NCI-H187 treated with DMSO at 0.1 percent for 48 hours (cell line): ENCODE measurements at regions not wholly inside any gene's neighbourhood (a gene's known extent, or its start where the extent isn't known, plus 50 kb on each side); places are given as distances from the start of the nearest gene placed in this dataset.
"Not testable (repeated sequence)": the region's sequence is repeated elsewhere in the genome, so short reads cannot be mapped to it uniquely, and the experiment has no call there.

Experiments used
- DNase-seq: peaks from one replicate; lab custom pipeline; 2025; lab: John Stamatoyannopoulos, UW

DNA sequence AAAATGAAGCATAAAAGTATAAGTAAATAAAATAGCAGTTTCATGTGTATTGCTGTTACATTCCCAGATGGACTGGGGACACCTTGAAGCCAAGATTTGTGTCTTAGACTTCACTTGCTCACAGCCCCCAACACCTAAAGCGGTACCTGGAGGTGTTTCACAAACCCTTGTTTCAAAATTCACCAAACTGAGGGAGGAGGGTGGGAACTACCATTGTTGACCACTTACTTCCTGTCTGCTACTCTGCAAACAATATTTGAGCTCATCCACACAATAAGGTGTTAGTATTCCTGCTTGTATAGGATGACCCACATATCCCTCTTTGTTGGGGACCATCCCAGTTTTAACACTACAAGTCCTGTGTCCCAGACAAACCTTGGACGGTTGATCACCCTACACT is 115.9 kb upstream of the SYT6 start:
- no peak for DNase-seq

DNA sequence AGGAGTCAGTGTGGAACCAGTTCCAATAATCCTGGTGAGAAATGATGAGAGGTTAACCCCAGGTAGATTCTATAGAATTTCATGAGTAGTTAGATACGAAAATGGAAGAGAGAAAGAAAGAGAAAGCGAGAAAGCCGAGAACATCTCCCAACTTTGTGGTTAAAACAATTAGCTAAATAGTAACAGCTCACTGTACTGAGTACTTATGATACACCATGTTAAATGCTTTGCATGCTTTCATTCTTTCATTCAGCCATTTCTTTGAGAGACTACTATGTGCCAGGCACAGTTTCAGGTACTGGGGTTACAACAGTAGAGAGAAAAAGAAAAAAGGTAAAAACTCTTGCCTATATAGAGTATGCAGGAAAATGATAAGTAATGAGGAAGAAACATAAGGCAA is 109.7 kb upstream of the SYT6 start:
- no peak for DNase-seq

DNA sequence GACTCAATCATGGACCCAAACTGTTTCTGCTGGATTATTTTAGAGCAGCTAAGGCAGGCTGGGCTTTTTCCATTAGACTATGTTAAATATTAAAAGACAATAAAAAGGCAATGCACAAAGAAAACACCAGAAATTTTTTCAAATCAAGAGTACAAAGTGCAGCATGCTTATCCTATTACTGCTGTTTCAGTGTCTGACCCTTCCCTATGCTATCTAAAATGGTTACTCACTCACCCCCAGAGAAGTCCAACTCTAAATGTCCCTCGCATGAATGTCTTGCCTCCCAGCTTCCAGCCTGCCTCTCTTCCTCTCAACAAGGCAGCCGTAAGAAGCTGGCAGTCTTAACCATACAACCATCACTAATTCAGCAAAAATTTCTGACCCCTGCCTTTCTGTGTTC is 108.7 kb upstream of the SYT6 start:
- DNase-seq, result no peak

DNA sequence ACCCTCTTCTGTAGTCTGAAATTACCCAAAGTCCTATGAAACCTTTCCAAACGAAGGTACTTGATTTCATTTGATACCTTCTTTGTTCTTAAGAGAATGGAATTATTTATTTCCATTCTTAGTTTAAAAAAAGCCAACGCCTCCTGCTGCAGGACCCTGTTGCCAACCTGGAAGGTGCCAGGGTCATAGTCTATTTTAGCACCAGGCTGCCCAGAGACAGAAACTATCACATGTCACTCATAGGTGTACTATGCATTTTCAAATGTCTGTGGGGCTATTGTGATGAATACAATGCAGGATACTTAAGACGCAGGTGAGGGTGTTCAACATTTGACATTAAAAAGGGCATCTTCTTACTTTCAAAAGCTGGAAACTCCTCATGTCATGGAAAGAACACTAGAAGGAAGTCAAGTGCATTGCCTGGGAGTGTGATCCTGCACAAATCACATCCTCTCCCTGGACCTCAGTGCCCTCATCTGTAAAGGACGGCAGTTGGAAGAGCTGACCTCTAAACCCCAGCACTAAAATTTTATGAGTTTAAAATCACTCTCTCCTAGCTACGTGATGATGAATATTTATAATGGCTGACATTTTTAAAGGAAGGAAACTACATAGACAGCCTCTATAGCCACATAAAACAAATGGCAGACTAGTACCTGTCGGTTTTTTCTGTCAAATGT is 107.3 kb upstream of the SYT6 start:
- DNase-seq, result no peak

DNA sequence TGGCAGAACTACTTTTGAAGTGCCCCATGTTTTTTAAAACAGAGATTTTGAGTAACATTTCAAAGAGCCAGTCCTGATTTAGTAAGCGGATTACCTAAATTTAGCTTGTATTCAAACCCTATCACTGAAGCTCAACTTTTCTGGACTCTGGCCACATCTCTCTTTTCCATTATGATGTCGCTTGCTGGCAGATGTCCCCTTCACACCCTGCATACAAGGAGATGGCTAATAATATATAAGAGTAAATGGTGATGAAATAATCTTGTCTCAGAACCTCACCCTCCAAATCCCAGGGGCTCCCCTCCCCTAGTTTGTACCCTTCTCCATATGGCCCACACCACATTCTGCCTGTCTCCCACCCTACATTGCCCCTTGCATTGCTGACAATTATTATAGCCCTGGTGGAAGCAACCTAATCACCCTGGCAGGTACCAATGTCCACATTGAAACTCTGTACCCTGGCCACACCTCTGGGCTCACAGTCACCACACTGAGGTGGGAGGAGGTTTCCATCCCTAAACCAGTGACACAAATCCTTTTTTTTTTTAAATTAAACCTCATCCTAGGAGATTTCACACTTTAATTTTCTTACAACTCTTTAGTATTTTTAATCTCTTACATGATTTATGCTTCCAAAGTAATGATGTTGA is 106.0 kb upstream of the SYT6 start:
- DNase-seq, result no peak

DNA sequence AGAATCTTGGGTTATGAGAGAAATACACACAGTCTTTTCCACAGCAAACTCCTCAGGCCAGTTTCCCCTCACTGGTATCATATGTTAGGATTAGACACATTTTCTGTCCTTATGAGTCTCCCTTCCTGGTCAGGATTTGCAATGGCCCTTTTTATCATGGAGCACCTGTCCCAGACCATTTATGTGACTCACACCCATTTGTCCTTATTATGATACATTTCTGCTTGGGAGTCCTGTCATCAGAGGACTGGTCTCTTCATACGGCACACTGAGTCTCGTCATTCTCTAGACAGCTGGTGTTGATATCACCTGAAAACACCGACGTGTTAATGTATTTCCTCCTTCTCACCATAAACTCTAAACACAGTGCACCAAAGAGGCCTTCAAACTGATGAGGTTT is 105.0 kb upstream of the SYT6 start:
- DNase-seq, result no peak

DNA sequence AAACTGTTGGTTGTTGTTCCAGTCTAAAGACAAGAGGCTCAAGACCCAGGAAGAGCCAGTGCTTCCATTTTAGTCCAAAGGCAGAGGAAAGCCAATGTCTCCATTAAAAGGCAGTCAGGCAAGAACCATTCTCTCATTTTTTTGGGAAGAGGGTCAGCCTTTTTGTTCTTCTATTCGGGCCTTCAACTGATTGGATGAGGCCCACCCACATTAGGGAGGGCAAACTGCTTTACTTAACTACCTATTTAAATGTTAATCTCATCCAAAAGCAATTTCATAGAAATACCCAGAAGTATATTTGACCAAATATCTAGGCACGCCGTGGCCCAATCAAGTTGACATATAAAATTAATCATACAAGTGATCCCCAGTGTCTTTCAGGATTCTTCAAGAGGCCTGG is 104.4 kb upstream of the SYT6 start:
- DNase-seq, result no peak

DNA sequence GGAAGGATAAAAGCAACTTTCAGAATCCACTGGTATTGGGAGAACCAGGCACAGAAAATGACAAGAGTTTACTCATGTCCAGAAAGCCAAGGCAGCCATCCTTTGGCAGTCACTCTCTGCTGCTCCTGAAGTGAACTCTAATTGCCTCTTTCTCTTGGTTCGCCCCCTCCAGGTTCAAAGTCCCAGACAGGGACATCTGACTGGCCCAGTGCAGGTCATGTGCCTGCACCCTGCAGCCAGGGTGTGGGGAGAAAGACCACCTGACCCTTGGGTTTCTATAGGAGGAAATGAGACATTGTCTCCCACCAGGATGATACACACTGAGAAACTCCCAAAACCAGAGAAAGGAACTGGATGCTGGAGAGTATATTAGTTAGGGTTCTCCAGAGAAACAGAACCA is 103.9 kb upstream of the SYT6 start:
- no peak for DNase-seq

DNA sequence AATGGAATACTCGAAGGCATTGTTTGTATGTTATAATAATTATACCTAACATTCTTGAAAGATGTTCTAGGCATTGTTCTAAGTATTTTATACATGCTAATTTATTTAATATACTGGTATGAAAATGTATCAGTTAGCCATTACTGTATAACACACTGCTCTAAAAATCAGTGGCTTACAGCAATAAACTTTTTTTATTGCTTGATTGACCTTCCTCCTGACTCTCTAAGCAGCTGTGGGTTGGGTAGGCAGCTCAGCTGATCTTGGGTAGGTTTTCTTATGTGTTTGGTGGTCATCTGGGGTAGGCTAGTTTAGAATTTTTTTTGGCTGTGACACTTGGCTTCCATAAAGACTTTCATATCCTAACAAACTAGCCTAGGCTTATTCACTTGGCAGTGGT is 100.2 kb upstream of the SYT6 start:
- no peak for DNase-seq

DNA sequence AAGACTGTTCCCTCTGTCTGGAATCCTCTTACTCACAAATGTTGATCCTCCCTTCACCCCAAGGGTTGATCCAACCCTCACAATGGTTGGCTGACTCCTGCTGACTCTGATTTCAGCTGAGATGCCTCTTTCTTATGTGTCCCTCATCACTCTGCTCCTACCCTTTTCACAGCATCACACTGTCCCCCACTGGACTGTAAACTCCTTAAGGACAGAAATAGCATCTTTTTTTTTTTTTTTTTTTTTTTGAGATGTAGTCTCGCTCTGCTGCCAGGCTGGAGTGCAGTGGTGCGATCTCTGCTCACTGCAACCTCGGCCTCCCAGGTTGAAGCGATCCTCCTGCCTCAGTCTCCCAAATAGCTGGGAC is 97.9 kb upstream of the SYT6 start:
- no peak for DNase-seq

DNA sequence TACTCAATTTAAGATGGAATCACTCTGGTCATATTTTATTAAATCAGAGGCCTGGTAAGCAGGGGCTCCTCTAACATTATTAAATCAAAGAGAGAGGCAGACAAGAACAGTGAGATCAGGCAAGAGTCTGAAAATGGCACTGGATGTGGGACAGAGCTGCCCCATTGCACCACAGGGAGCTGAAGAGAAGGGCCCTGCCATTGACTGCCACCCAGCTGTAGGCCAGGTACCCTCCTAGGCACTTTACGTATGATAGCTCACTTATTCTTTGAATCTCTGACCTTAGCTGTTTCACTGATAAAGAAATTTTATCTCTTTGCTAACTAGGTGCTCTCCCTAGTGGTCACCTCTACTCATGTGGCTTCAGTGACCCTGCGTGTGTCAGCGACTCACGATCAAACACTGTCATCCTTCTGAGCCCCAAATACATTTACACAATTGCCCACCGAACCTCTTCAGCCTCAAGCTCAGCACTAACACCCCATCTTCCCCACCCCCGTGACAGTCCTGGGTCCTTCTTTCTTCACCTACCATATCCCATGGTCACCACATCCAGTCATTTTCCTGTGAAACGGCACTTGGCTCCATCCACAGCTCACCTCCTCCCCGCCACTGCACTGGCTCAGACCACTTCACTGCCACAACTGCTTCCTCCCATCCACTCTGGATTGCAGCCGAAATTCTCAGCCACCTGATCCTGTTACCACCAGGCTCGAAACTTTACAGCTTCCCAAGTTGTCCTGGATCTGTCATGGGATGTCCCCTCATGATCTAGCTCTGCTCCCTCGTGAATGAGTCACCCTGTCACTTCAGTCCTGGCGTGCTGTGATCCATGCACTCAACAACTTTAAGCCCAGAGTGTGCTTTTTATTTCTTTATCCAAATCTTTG is 97.3 kb upstream of the SYT6 start:
- no peak for DNase-seq

DNA sequence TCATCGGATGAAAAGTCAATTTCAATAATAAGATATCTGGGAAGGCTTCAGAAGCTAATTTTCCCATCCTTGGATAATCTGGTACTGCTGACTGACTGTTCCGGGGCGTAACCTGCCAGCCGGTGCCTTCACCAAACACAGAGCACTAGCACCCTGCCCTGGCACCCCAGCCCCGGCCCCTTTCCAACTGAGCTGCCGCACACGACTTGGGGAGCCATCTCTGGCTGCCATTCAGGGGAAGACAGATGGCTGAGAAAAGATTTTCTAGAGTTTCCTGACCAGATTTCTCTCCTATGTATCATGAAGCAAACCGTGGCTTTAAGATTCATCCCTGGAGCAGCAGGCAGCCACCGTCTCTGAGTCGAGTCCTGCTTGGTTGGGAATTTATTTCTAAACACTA is 96.0 kb upstream of the SYT6 start:
- DNase-seq, result no peak

DNA sequence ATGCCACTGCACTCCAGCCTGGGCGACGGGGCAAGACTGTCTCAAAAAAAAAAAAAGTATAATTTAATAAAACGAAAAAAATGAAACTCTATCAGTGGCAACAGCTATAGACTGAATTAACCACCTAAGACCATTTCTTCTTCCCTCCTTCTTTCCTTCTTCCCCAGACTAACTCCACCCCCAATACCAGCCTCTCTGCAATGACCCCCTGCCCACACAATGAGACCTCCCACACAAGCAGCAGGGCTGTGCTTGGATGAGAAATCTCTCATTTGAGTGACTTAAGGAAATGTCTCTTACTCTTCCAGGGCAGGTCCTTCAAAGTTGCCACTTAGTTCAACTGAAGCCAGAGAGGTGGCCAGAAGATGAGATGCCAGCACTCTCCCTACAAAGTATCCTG is 94.5 kb upstream of the SYT6 start:
- no peak for DNase-seq

DNA sequence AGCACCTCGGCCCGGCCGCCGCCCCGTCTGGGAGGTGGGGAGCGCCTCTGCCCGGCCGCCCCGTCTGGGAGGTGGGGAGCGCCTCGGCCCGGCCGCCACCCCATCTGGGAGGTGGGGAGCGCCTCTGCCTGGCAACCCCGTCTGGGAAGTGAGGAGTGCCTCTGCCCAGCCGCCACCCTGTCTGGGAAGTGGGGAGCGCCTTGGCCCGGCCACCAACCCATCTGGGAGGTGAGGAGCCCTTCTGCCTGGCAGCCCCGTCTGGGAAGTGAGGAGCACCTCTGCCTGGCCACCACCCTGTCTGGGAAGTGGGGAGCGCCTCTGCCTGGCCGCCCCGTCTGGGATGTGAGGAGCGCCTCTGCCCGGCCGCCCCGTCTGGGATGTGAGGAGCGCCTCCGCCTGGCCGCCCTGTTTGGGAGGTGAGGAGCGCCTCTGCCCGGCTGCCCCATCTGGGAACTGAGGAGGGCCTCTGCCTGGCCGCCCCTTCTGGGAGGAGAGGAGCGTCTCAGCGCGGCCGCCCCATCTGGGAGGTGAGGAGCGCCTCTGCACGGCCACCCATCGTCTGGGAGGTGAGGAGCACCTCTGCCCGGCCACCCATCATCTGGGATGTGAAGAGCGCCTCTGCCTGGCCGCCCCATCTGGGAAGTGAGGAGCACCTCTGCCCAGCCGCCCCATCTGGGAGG is 89.0 kb upstream of the SYT6 start:
- not testable (repeated sequence) for DNase-seq

DNA sequence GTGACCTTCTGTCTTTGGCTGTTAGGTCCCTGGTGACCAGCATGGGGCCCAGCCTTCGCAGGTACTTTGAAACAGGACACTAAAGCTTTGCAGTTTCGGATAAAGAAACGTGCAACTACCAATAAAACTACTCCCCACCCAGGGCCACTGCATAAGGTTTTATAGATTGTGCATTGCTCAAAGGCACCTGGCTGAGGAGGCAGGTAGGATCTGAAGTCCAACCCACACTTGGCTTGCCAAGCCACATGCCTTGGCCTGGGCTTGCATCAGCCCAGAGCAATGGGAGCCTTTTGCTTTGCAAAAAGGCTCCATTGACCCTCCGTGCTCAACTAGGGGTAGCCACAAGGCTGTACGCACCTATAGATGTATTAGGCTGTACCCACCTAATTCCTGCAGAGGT is 84.4 kb upstream of the SYT6 start:
- DNase-seq, result no peak

DNA sequence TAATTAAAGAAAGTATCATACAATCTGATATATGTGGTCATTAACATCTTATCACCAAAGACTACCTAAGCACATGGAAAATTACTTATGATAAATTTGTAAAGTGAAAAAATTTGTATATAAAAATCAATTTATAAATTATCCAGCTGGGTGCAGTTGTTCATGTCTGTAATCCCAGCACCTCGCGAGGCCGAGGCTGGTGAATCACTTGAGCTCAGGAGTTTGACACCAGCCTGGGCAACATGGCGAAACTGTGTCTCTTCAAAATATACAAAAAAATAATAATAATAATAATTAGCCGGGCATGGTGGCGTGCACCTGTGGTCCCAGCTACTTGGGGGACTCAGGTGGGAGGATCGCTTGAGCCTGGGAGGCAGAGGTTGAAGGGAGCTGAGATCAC is 82.8 kb upstream of the SYT6 start:
- DNase-seq, result no peak

DNA sequence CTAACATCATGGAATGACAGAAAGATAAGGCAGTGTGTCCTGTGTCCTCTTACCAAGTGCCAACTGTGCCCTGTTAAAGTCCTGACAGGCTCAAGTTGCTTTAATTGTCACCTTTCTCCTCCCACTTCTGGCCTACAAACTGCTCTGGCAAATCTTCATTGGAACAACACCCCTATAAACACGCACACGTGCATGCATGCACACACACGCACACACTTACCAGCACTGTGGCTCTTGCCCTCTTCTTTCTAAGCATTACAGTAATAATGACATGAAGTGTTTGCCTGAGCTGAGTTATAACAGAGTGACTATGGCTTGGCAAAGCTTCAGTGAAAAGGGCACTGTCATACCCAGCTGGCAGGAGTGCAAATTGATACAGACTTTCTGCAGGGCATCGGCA is 82.3 kb upstream of the SYT6 start:
- DNase-seq, result no peak

DNA sequence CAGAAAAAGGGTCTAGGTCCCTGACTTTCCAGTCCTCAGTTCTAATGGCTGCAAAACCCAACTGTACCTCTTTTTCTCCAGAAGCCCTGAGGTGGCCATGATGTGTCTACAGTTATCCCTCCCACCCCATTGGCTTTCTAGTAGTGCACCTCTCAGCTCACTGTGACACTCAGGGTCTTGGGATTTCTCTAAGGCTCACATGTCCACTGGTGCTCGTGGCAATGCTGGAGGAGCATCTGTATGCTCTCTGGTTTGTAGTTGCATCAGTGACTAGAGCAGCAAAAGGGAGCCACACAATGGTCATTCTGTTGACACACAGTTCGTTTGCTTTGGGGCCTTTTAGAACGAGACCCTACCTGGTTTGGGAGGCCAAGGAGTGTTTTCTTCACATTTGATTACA is 81.6 kb upstream of the SYT6 start:
- no peak for DNase-seq

DNA sequence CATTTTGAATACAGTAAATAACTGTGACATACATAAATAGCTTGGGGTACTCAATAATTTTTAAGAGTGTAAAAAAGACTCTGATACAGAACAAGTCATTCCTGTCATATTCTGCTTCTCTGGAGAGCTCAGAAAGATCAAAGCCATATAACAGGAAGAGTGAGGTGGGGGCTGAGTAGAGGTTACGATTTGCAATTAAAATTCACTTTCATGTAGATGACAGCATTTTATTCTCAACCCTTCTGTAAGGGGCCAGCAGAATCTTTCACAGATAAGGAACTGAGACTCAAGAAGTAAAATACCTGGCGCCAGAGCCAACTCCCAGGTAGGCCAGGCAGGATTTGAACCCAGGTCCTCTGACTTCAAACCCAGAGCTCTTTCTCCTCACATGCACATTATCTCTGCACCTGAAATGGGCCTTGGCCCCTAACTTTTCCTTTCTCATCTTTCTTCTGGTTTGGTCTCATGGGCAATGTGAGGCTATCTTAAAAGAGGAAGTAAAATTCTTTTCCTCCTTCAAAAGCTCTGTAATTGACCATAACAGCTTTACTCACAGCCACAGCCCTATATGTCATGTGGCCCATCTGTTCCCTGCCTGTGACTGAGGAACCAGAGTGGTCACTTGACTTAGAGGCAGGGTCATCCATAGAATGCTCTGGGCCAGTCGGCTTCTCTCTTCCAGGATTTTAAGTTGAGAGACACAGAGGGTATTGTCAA is 80.9 kb upstream of the SYT6 start:
- no peak for DNase-seq

DNA sequence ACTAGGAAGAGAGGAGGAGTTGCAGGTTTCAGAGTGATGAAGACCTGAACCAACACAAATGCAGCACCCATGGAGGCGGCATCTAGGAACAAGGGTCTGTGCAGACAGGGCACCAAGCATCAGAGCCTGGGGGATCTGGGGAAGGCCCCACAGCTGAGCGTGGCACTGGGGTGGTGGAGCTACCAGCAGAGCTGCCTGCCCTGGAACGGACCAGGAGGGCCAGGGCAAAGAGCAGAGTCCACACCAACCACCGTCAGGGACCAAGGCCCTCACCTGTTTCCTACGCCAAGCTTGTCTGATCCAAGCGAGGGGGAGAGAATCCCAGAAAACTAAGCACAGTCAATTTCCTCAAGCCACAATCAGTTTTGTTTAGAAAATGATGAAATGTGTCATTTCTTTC is 79.0 kb upstream of the SYT6 start:
- DNase-seq, result no peak

DNA sequence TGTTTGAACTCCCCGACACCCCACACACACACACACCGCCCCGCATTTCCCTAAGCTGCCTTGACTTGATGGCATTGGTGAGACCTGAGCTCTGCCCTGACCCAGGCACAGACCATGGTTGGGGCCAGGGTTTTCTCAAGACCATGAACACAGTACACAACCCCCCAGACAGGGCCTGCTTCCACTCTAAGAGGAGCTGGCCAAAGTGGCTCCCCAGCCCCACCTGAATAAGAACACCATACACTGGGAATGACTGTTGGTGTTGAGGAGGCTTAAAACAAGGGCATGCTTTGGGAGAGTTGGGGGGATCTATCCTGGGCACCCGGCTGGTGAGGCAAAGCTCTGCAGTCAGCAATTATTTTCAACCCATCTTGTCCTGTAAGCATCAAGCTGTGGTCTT is 77.6 kb upstream of the SYT6 start:
- DNase-seq, result no peak

DNA sequence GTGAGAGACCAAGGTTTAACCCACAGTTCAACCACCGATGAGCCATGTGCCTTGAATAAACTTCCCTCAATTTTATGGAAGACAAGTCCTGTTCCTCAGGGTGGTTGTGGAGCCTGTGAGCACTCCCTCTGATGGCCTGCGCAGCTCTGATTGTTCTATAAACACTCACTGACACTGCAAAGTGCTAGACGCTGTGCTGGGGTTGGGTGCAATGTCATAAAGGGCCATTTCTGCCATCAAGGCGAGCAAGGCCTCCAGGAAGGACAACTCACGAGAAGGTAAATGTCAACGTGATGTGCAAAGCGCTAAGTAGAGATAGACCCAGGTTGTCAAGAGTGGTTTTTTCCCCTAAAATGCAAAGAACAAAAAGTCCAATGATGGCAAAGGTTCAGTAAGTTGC is 75.7 kb upstream of the SYT6 start:
- no peak for DNase-seq
